Neural crest cell (in vitro differentiated cells): ENCODE measurements at regions not wholly inside any gene's neighbourhood (a gene's known extent, or its start where the extent isn't known, plus 50 kb on each side); places are given as distances from the start of the nearest gene placed in this dataset.

ENCODE experiments used
- DNase-seq: peaks from one replicate; pipeline ENCODE4 v3.0.0; 2021; ENCODE audit warnings: low read depth, mixed read lengths, low spot score
- H3K27ac Mint-ChIP-seq: one replicate; pipeline ENCODE4 v1.8.0; 2021; ENCODE audit warnings: mild to moderate bottlenecking, mixed read lengths; ENCODE audit not compliant: unreplicated experiment
- H3K27me3 Mint-ChIP-seq: 2 replicates; pipeline ENCODE4 v1.8.0; 2021; ENCODE audit warnings: low read depth, mild to moderate bottlenecking, mixed read lengths
- H3K36me3 Mint-ChIP-seq: 2 replicates; pipeline ENCODE4 v1.8.0; 2021; ENCODE audit warnings: low read depth, mild to moderate bottlenecking, mixed read lengths
- H3K4me1 Mint-ChIP-seq: 2 replicates; pipeline ENCODE4 v1.8.0; 2021; ENCODE audit warnings: mixed read lengths
- H3K4me3 Mint-ChIP-seq: one replicate; pipeline ENCODE4 v1.8.0; 2021; ENCODE audit warnings: mild to moderate bottlenecking, mixed read lengths
- H3K9me3 Mint-ChIP-seq: 2 replicates; pipeline ENCODE4 v1.8.0; 2021; ENCODE audit warnings: mixed read lengths
- TF ChIP-seq, protein P1 (sequence below): fragments of 200-600 bp; sonication (generic); conservative IDR thresholded peaks from 2 replicates; pipeline ENCODE4 v1.5.0; 2021; ENCODE audit warnings: antibody characterized with exemption, mild to moderate bottlenecking

DNA sequence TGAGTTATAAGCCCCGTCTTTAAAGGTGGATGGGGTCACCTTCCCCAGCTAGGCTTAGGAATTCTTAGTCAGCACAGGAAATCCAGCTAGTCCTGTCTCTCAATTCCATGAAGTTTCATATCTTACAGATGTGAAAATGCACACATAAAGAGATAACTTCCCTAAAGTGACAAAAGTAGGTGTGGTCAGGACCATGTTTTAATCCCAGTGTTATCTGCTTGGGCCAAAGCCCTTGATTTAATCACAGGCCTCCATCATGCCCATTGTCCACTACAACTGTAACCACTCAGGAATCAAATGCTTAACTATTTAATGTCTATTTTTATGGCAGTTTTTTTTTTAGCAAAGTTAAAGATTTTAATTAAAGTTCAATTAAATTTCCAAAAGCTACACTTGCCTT is 194.4 kb upstream of the BTG1 start:
- Mint-ChIP-seq H3K27ac (peak overlapping the region; percentile 57), H3K36me3 (no peaks in the 10 kb centered on the region), H3K27me3 (no peaks in the 10 kb centered on the region)

DNA sequence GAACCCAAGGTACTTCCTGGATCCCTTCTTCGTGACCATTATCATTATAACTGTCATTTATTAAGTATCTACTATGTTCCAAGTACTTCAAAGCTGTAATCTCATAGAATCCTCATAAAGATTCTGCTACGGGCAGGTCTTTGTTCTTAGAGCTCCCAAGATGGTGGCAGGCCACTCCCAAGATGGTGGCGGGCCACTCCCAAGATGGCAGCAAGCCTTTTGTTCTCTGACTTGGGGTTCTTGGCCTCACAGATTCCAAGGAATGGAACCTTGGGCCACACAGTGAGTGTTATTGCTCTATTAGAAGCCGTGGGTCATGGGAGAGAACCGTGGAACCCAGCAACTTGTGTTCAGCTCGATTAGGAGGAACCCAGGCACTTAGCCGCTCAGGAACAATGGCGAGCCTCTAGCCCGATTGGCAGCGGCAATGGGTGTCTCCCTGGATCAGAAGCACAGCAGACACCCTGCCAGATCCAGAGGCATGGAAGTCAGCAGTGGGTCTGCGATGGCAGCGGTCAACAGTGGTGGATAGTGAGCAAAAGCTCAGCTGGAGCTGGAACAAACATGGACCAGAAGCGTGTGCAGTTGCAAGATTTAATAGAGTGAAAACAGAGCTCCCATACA is 193.7 kb upstream of the BTG1 start:
- Mint-ChIP-seq H3K27ac (no peak overlapping the region), H3K27me3 (no peaks in the 10 kb centered on the region), H3K36me3 (no peaks in the 10 kb centered on the region), H3K9me3 (no peaks in the 10 kb centered on the region), H3K4me1 (no peaks in the 10 kb centered on the region), H3K4me3 (no peak overlapping the region)
- no peak for DNase-seq
- TF ChIP-seq, protein P1, sequence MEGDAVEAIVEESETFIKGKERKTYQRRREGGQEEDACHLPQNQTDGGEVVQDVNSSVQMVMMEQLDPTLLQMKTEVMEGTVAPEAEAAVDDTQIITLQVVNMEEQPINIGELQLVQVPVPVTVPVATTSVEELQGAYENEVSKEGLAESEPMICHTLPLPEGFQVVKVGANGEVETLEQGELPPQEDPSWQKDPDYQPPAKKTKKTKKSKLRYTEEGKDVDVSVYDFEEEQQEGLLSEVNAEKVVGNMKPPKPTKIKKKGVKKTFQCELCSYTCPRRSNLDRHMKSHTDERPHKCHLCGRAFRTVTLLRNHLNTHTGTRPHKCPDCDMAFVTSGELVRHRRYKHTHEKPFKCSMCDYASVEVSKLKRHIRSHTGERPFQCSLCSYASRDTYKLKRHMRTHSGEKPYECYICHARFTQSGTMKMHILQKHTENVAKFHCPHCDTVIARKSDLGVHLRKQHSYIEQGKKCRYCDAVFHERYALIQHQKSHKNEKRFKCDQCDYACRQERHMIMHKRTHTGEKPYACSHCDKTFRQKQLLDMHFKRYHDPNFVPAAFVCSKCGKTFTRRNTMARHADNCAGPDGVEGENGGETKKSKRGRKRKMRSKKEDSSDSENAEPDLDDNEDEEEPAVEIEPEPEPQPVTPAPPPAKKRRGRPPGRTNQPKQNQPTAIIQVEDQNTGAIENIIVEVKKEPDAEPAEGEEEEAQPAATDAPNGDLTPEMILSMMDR: no peak

More for the DNA sequence above, 194.4 kb upstream of the BTG1 start:
- Mint-ChIP-seq H3K9me3 (no peaks in the 10 kb centered on the region), H3K4me3 (no peak overlapping the region), H3K4me1 (no peaks in the 10 kb centered on the region)
- DNase-seq: no peak
- TF ChIP-seq, protein P1: no peak

DNA sequence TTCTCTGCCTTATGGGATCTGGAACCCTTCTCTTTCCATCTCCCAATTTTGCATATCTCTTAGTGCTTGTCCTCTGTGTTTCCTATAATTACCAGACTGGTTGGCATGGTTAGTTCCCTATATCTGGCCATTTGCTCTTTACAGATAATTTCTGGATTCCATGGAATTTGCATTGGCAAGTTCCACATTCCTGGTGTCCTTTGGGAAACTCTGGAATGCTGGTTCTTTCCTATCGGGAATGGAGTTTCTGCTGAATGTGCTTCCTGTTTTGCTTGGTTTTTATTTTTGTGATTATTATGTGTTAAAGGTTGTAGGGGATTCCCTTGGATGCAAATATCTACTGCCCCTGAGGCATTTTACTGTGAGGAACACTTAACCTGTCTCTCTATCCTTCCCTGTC is 193.0 kb upstream of the BTG1 start:
- no peak for DNase-seq
- no peak overlapping the region for H3K27ac Mint-ChIP-seq
- no peaks in the 10 kb centered on the region for H3K9me3 Mint-ChIP-seq
- H3K4me1 Mint-ChIP-seq: peaks cover 1% of the 10 kb centered on the region
- TF ChIP-seq, protein P1: no peak
- H3K27me3 Mint-ChIP-seq: no peaks in the 10 kb centered on the region
- no peaks in the 10 kb centered on the region for H3K36me3 Mint-ChIP-seq
- H3K4me3 Mint-ChIP-seq: no peak overlapping the region

DNA sequence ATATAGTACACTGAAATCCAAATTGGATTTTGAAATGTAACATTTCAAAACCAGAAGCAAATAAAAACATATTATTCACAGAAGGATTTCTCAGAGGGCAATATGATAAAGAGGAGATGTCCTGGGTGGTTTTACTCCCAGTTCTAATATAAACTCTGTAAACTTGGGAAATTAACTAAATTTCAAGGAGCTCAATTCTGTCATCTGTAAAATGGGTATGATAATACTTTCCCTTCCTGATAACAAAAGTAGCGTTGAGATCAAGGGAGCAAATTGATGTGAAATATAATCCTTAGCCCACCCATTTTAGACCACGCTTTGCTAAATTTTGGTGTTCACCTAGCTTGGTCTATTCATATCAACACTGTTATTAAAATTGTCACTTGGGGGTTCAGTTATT is 192.5 kb upstream of the BTG1 start:
- Mint-ChIP-seq H3K27ac (no peak overlapping the region), H3K36me3 (no peaks in the 10 kb centered on the region), H3K4me1 (peaks cover 7% of the 10 kb centered on the region), H3K9me3 (no peaks in the 10 kb centered on the region), H3K4me3 (no peak overlapping the region), H3K27me3 (no peaks in the 10 kb centered on the region)
- TF ChIP-seq, protein P1: no peak
- DNase-seq: no peak

DNA sequence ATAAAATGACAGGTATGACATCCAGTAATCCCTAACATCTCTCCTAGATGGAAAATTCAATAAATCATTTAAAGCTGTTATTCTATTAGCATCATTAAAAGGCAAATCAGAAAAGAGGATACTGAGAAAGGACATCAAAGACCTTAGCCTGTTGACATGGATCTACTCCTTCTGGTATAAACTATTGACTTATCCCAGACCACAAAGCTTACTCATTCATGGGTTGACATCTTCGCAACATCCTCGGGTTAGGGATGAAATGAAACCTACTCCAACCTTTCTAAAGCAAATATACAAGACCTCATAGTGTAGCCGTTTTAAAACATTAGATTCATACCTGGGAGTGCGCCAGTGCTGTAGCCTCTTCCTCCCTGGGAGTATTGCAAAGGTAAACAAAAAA is 191.5 kb upstream of the BTG1 start:
- Mint-ChIP-seq H3K27me3 (no peaks in the 10 kb centered on the region), H3K36me3 (no peaks in the 10 kb centered on the region), H3K9me3 (no peaks in the 10 kb centered on the region), H3K27ac (no peak overlapping the region), H3K4me3 (no peak overlapping the region), H3K4me1 (peaks cover 8% of the 10 kb centered on the region)
- TF ChIP-seq, protein P1: no peak
- DNase-seq: no peak
